ENCODE measurements at regions not wholly inside any gene's neighbourhood (a gene's known extent, or its start where the extent isn't known, plus 50 kb on each side); places are given as distances from the start of the nearest gene placed in this dataset.

GRCh38 chr2:65730186-65730585, 297.8 kb upstream of the SPRED2 start:
- no peak overlapping the region for H3K27ac ChIP-seq (ENCODE audit: poor library complexity, severe bottlenecking)
- H3K9me3 ChIP-seq (ENCODE audit: severe bottlenecking): no peaks in the 10 kb centered on the region
- no peaks in the 10 kb centered on the region for H3K27me3 ChIP-seq (ENCODE audit: insufficient read depth, poor library complexity, severe bottlenecking)
- H3K4me3 ChIP-seq (ENCODE audit: severe bottlenecking): no peak overlapping the region
- DNase-seq (ENCODE audit: low spot score) (no peak), ATAC-seq (ENCODE audit: low read depth) (no peak)
- TF ChIP-seq CTCF (IDR thresholded peaks at IDR 0.05; ENCODE audit: poor library complexity, severe bottlenecking): no peak
- H3K4me1 ChIP-seq (ENCODE audit: insufficient read depth, poor library complexity, severe bottlenecking): peaks cover 10% of the 10 kb centered on the region
- no peaks in the 10 kb centered on the region for H3K36me3 ChIP-seq (ENCODE audit: low read depth)

GRCh38 chr2:65729246-65729645, 296.8 kb upstream of the SPRED2 start:
- DNase-seq (ENCODE audit: low spot score): no peak
- no peak for TF ChIP-seq CTCF (IDR thresholded peaks at IDR 0.05; ENCODE audit: poor library complexity, severe bottlenecking)
- Histone ChIP-seq H3K9me3 (ENCODE audit: severe bottlenecking) (no peaks in the 10 kb centered on the region), H3K36me3 (ENCODE audit: low read depth) (no peaks in the 10 kb centered on the region), H3K4me3 (ENCODE audit: severe bottlenecking) (no peak overlapping the region), H3K27ac (ENCODE audit: poor library complexity, severe bottlenecking) (no peak overlapping the region), H3K27me3 (ENCODE audit: insufficient read depth, poor library complexity, severe bottlenecking) (no peaks in the 10 kb centered on the region), H3K4me1 (ENCODE audit: insufficient read depth, poor library complexity, severe bottlenecking) (peaks cover 10% of the 10 kb centered on the region)
- peak; percentile 24; the same call in 1 of the 3 replicates for ATAC-seq (ENCODE audit: low read depth)

- DNase-seq (ENCODE audit: low spot score) (no peak), ATAC-seq (ENCODE audit: low read depth) (peak; percentile 92)
- Histone ChIP-seq H3K27ac (ENCODE audit: poor library complexity, severe bottlenecking) (no peak overlapping the region), H3K4me3 (ENCODE audit: severe bottlenecking) (no peak overlapping the region), H3K4me1 (ENCODE audit: insufficient read depth, poor library complexity, severe bottlenecking) (peaks cover 10% of the 10 kb centered on the region), H3K9me3 (ENCODE audit: severe bottlenecking) (no peaks in the 10 kb centered on the region), H3K36me3 (ENCODE audit: low read depth) (no peaks in the 10 kb centered on the region), H3K27me3 (ENCODE audit: insufficient read depth, poor library complexity, severe bottlenecking) (no peaks in the 10 kb centered on the region)
- TF ChIP-seq CTCF (IDR thresholded peaks at IDR 0.05; ENCODE audit: poor library complexity, severe bottlenecking): no peak
Measured at GRCh38 chr2:65728477-65729180, 296.2 kb upstream of the SPRED2 start.

- Histone ChIP-seq H3K4me3 (ENCODE audit: severe bottlenecking) (no peak overlapping the region), H3K9me3 (ENCODE audit: severe bottlenecking) (no peaks in the 10 kb centered on the region), H3K27ac (ENCODE audit: poor library complexity, severe bottlenecking) (no peak overlapping the region), H3K4me1 (ENCODE audit: insufficient read depth, poor library complexity, severe bottlenecking) (peaks cover 10% of the 10 kb centered on the region), H3K27me3 (ENCODE audit: insufficient read depth, poor library complexity, severe bottlenecking) (no peaks in the 10 kb centered on the region), H3K36me3 (ENCODE audit: low read depth) (no peaks in the 10 kb centered on the region)
- no peak for ATAC-seq (ENCODE audit: low read depth)
- DNase-seq (ENCODE audit: low spot score): no peak
- no peak for TF ChIP-seq CTCF (IDR thresholded peaks at IDR 0.05; ENCODE audit: poor library complexity, severe bottlenecking)
Measured at GRCh38 chr2:65727816-65728215, 295.4 kb upstream of the SPRED2 start.

- ATAC-seq (ENCODE audit: low read depth) (no peak), DNase-seq (ENCODE audit: low spot score) (no peak)
- peaks cover 10% of the 10 kb centered on the region for H3K4me1 ChIP-seq (ENCODE audit: insufficient read depth, poor library complexity, severe bottlenecking)
- H3K36me3 ChIP-seq (ENCODE audit: low read depth): no peaks in the 10 kb centered on the region
- TF ChIP-seq CTCF (IDR thresholded peaks at IDR 0.05; ENCODE audit: poor library complexity, severe bottlenecking): no peak
- no peak overlapping the region for H3K4me3 ChIP-seq (ENCODE audit: severe bottlenecking)
- no peaks in the 10 kb centered on the region for H3K27me3 ChIP-seq (ENCODE audit: insufficient read depth, poor library complexity, severe bottlenecking)
- H3K27ac ChIP-seq (ENCODE audit: poor library complexity, severe bottlenecking): no peak overlapping the region
- no peaks in the 10 kb centered on the region for H3K9me3 ChIP-seq (ENCODE audit: severe bottlenecking)
Measured at GRCh38 chr2:65727381-65727780, 295.0 kb upstream of the SPRED2 start.

All from RWPE2 (cell line).